Panc1 (cell line): ENCODE measurements at regions not wholly inside any gene's neighbourhood (a gene's known extent, or its start where the extent isn't known, plus 50 kb on each side); places are given as distances from the start of the nearest gene placed in this dataset.

Experiments used
- ATAC-seq: fragments of 200-7000 bp; cut with Tn5 transposase; 2 replicates; pipeline ENCODE4 v1.9.1; 2020; ENCODE audit warnings: mild to moderate bottlenecking, moderate library complexity
- BruUV-seq: library from RNA; stranded (reverse); fragments of 400-500 nt; replicated peaks from 2 replicates; lab custom pipeline; 2021; lab: Mats Ljungman, UMichigan
- CTCF ChIA-PET: fragments of 300-600 bp; sonication (Branson Sonifier 250); formaldehyde crosslinking; loops from one replicate; lab custom pipeline; 2022; ENCODE audit warnings: antibody characterized with exemption; lab: Charles Lee
- POLR2A ChIA-PET: fragments of 300-600 bp; sonication (Branson Sonifier 250); formaldehyde crosslinking; loops from one replicate; lab custom pipeline; 2022; ENCODE audit warnings: antibody characterized with exemption; lab: Charles Lee
- DNase-seq: peaks from one replicate; pipeline ENCODE4 v3.0.0-alpha.2; 2010; ENCODE audit warnings: low read depth, low spot score
- H3K27ac ChIP-seq: 2 replicates; pipeline ENCODE4 v1.5.1; 2011; ENCODE audit warnings: mild to moderate bottlenecking, low read length, inconsistent platforms
- H3K27me3 ChIP-seq: fragments of 200-500 bp; sonication (Bioruptor generic); 2 replicates; pipeline ENCODE4 v1.6.0; 2014; ENCODE audit warnings: low read length, inconsistent platforms; ENCODE audit not compliant: control insufficient read depth, insufficient read depth
- H3K36me3 ChIP-seq: fragments of 200-500 bp; sonication (Bioruptor generic); 2 replicates; pipeline ENCODE4 v1.5.1; 2014; ENCODE audit warnings: inconsistent platforms, mild to moderate bottlenecking, low read length, moderate library complexity; ENCODE audit not compliant: control insufficient read depth, insufficient read depth
- H3K4me1 ChIP-seq: 2 replicates; pipeline ENCODE4 v1.5.1; 2011; ENCODE audit warnings: inconsistent platforms, mild to moderate bottlenecking, low read length, moderate library complexity; ENCODE audit not compliant: control insufficient read depth, insufficient read depth
- H3K4me3 ChIP-seq, 2 experiments: 2 replicates each; pipeline ENCODE4 v1.5.1; 2011 to 2012; ENCODE audit warnings: low read depth in 2 of 2, low read length in 2 of 2, mild to moderate bottlenecking in 2 of 2, inconsistent platforms in 1 of 2, moderate library complexity in 1 of 2
- H3K9me3 ChIP-seq: fragments of 200-500 bp; sonication (Bioruptor generic); 2 replicates; pipeline ENCODE4 v1.5.1; 2014; ENCODE audit warnings: low read depth, mild to moderate bottlenecking, inconsistent platforms, low read length, moderate library complexity; ENCODE audit not compliant: control insufficient read depth, insufficient read depth
- CTCF ChIP-seq: fragments of 450-650 bp; IDR thresholded peaks from 2 replicates; pipeline ENCODE4 v1.5.1; 2017; ENCODE audit warnings: mild to moderate bottlenecking
- POLR2AphosphoS5 ChIP-seq: IDR thresholded peaks from 2 replicates; pipeline ENCODE4 v1.6.1; 2012; ENCODE audit warnings: mild to moderate bottlenecking, low read depth, low read length, moderate library complexity
- REST ChIP-seq, 2 experiments: IDR thresholded peaks; 2 replicates each; pipeline ENCODE4 v1.6.1; 2011 to 2012; ENCODE audit warnings: low read depth in 2 of 2, control low read depth in 1 of 2, low read length in 1 of 2, mild to moderate bottlenecking in 1 of 2, moderate library complexity in 1 of 2; ENCODE audit not compliant: insufficient read depth in 1 of 2
- SIN3A ChIP-seq: IDR thresholded peaks from 2 replicates; pipeline ENCODE4 v1.6.1; 2012; ENCODE audit warnings: low read depth, mild to moderate bottlenecking, low read length, moderate library complexity, borderline replicate concordance; ENCODE audit not compliant: insufficient read depth
- TCF7L2 ChIP-seq: IDR thresholded peaks from 2 replicates; pipeline ENCODE4 v1.6.1; 2011; ENCODE audit warnings: mild to moderate bottlenecking, low read depth, low read length, inconsistent platforms
- in situ Hi-C: cut with HindIII; loops from 2 replicates; pipeline ENCODE4 v1.10.0; 2016; ENCODE audit warnings: low sequenced_read_pairs, low pct_unique_long_range_greater_than_20kb
- intact Hi-C: fragments of 100-400 bp; cut with micrococcal nuclease; formaldehyde crosslinking; loops from one replicate; pipeline ENCODE4 v1.10.0; 2022; ENCODE audit not compliant: unreplicated experiment

GRCh38 chr12:90790747-90791146, 164.2 kb downstream of the CCER1 start:
- in situ Hi-C loops (no loop called here), intact Hi-C loops (no loop called here)
- ChIA-PET CTCF (no interaction called here), POLR2A (no interaction called here)
- H3K36me3 ChIP-seq, result no peaks in the 10 kb centered on the region
- ATAC-seq (no peak), DNase-seq (no peak)
- H3K27ac ChIP-seq, result no peak overlapping the region
- H3K27me3 ChIP-seq, result no peaks in the 10 kb centered on the region
- no peaks in the 10 kb centered on the region for H3K9me3 ChIP-seq
- TF ChIP-seq SIN3A (no peak), POLR2AphosphoS5 (no peak), REST (IDR thresholded peaks at IDR 0.05; ENCODE audit: insufficient read depth in 1 of 2, low read depth in 2 of 2, low read length in 1 of 2) (no peak), CTCF (no peak), TCF7L2 (no peak)
- no peaks in the 10 kb centered on the region for H3K4me1 ChIP-seq
- no TSS peak for BruUV-seq
- no peak overlapping the region for H3K4me3 ChIP-seq

- Histone ChIP-seq H3K27me3 (no peaks in the 10 kb centered on the region), H3K4me1 (no peaks in the 10 kb centered on the region), H3K27ac (no peak overlapping the region), H3K36me3 (no peaks in the 10 kb centered on the region; the same call in 1 of the 2 replicates), H3K4me3 (no peak overlapping the region), H3K9me3 (no peaks in the 10 kb centered on the region)
- CTCF ChIA-PET, result no interaction called here
- intact Hi-C loops (no loop called here), in situ Hi-C loops (no loop called here)
- no peak for DNase-seq
- BruUV-seq, result no TSS peak
- ATAC-seq, result no peak
- POLR2A ChIA-PET, result no interaction called here
- TF ChIP-seq CTCF (no peak), SIN3A (no peak), POLR2AphosphoS5 (no peak), REST (IDR thresholded peaks at IDR 0.05; ENCODE audit: insufficient read depth in 1 of 2, low read depth in 2 of 2, low read length in 1 of 2) (no peak), TCF7L2 (no peak)
Observed at GRCh38 chr12:90773491-90773890, 181.5 kb downstream of the CCER1 start.
